Uterus (tissue), 3 donors: ENCODE measurements at regions not wholly inside any gene's neighbourhood (a gene's known extent, or its start where the extent isn't known, plus 50 kb on each side); places are given as distances from the start of the nearest gene placed in this dataset.
A peak's percentile ranks its signal among the peaks of the same experiment; 100 is the strongest.

ENCODE experiments used
- DNase-seq, 2 donors: peaks; one replicate each; pipeline ENCODE4 v3.0.0-alpha.2; 2019 to 2020
- H3K27ac ChIP-seq, 2 donors: fragments of 200-600 bp; sonication (generic); 1 replicate in 1 of 2; 2 replicates in 1 of 2; pipeline ENCODE4 v1.5.1; 2016 to 2018
- H3K27me3 ChIP-seq, 2 donors: fragments of 200-600 bp; sonication (generic); one replicate each; pipeline ENCODE4 v1.5.1; 2018 to 2019; ENCODE audit warnings: control low read depth in 1 of 2
- H3K36me3 ChIP-seq, 2 donors: fragments of 200-600 bp; sonication (generic); one replicate each; pipeline ENCODE4 v1.5.1; 2019; ENCODE audit warnings: control low read depth in 1 of 2
- H3K4me1 ChIP-seq, 2 donors: fragments of 200-600 bp; sonication (generic); one replicate each; pipeline ENCODE4 v1.5.1; 2018 to 2019; ENCODE audit warnings: control low read depth in 1 of 2
- H3K4me3 ChIP-seq, 2 donors: fragments of 200-600 bp; sonication (generic); 1 replicate in 1 of 2; 2 replicates in 1 of 2; pipeline ENCODE4 v1.5.1; 2018 to 2019; ENCODE audit warnings: mild to moderate bottlenecking in 1 of 2
- H3K9me3 ChIP-seq, 2 donors: fragments of 200-600 bp; sonication (generic); one replicate each; pipeline ENCODE4 v1.5.1; 2019; ENCODE audit warnings: control low read depth in 1 of 2
- POLR2A ChIP-seq, 2 donors: fragments of 450-650 bp; IDR thresholded peaks; one replicate each; pipeline ENCODE4 v1.6.1; 2016; ENCODE audit warnings: antibody characterized with exemption in 2 of 2, mild to moderate bottlenecking in 1 of 2, moderate library complexity in 1 of 2
- intact Hi-C: fragments of 100-400 bp; cut with DNase I; formaldehyde crosslinking; loops from one replicate; pipeline ENCODE4 v1.15.1; 2023; ENCODE audit warnings: low total_unique reads
- TF ChIP-seq, protein P1 (sequence below), 4 experiments: fragments of 200-600 bp in 2 of 4; fragments of 450-650 bp in 2 of 4; sonication (generic) in 2 of 4; IDR thresholded peaks; one replicate each; pipeline ENCODE4 v1.5.1; 2016 to 2019; ENCODE audit warnings: antibody characterized with exemption in 4 of 4, mild to moderate bottlenecking in 2 of 4, moderate library complexity in 1 of 4
- donor health status: DM: yes; HTN: yes; CAD: no.

DNA sequence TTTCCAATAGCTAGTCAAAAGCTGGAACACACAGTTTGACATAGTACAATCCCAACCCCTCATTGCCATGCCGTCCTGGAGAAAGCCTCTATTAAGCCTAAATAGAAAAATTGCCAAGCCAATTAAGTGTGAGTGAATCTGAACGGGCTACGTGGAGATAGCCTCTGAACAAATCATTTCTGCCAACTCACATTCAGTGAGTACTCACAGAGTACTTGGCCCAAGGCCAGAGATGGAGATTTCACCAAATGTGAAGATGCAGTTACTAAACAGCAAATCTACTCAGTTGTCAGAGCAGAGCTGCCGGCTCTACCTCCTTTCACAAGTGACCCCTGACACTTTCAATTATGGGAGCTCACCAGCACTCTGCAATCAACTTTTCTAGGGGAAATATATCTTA lies 350.0 kb downstream of the GALC start:
- no peak for TF ChIP-seq POLR2A (IDR thresholded peaks at IDR 0.05)
- intact Hi-C loops: no loop called here
- Histone ChIP-seq H3K4me1 (peaks cover 0 to 4% of the 10 kb centered on the region in 2 donors), H3K9me3 (no peaks in the 10 kb centered on the region), H3K27ac (peak overlapping the region; percentile 25 to 48), H3K27me3 (no peaks in the 10 kb centered on the region), H3K4me3 (no peak overlapping the region), H3K36me3 (no peaks in the 10 kb centered on the region)
- DNase-seq: peak; percentile 59 to 83

DNA sequence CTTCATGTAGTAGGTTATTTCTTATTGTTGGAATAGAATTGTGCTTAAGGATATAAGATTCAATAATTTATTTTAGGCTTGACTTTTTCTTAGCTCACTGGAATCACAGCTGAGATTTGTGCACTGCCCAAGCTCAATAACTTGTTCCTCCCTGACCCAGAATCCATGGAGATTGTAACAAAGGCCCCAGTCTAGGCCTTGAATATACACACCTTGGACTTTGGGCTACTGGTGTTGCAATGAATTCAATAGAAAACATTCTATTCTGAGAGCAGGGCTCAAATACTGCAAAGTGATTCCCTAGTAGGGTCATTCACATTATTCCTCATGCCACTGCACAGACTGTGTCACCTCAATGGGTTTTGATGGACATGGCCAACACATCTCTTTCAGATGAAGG lies 352.4 kb downstream of the GALC start:
- H3K4me3 ChIP-seq: no peak overlapping the region
- no peak for DNase-seq
- intact Hi-C loops: no loop called here
- no peaks in the 10 kb centered on the region for H3K27me3 ChIP-seq
- no peaks in the 10 kb centered on the region for H3K36me3 ChIP-seq
- peaks cover 3 to 4% of the 10 kb centered on the region in 2 donors for H3K4me1 ChIP-seq
- no peak overlapping the region for H3K27ac ChIP-seq
- TF ChIP-seq, protein P1, sequence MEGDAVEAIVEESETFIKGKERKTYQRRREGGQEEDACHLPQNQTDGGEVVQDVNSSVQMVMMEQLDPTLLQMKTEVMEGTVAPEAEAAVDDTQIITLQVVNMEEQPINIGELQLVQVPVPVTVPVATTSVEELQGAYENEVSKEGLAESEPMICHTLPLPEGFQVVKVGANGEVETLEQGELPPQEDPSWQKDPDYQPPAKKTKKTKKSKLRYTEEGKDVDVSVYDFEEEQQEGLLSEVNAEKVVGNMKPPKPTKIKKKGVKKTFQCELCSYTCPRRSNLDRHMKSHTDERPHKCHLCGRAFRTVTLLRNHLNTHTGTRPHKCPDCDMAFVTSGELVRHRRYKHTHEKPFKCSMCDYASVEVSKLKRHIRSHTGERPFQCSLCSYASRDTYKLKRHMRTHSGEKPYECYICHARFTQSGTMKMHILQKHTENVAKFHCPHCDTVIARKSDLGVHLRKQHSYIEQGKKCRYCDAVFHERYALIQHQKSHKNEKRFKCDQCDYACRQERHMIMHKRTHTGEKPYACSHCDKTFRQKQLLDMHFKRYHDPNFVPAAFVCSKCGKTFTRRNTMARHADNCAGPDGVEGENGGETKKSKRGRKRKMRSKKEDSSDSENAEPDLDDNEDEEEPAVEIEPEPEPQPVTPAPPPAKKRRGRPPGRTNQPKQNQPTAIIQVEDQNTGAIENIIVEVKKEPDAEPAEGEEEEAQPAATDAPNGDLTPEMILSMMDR (IDR thresholded peaks at IDR 0.05): no peak
- no peak for TF ChIP-seq POLR2A (IDR thresholded peaks at IDR 0.05)
- no peaks in the 10 kb centered on the region for H3K9me3 ChIP-seq

DNA sequence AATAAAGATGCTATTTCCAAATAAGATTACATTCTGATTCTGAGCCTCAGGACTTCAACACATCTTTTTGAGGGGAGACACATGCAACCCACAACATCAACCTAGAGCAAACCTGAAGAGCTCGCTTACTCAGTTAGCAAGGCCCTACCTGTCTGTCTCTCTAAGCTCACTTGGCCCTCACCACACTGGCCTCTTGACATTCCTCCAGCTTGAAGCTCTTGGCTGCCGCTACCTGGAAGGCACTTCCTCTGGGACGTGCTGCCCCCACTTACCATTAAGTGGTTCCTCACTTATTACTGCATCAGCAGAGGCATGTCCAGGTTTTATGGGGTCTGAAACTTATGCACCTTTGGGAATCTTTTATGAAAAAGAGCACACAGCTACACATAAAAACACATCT lies 354.8 kb downstream of the GALC start:
- Histone ChIP-seq H3K27ac (no peak overlapping the region), H3K9me3 (no peaks in the 10 kb centered on the region), H3K36me3 (no peaks in the 10 kb centered on the region), H3K27me3 (no peaks in the 10 kb centered on the region), H3K4me3 (no peak overlapping the region), H3K4me1 (peaks cover 0 to 3% of the 10 kb centered on the region in 2 donors)
- DNase-seq: no peak
- TF ChIP-seq, protein P1 (IDR thresholded peaks at IDR 0.05): no peak
- no peak for TF ChIP-seq POLR2A (IDR thresholded peaks at IDR 0.05)
- intact Hi-C loops: no loop called here

DNA sequence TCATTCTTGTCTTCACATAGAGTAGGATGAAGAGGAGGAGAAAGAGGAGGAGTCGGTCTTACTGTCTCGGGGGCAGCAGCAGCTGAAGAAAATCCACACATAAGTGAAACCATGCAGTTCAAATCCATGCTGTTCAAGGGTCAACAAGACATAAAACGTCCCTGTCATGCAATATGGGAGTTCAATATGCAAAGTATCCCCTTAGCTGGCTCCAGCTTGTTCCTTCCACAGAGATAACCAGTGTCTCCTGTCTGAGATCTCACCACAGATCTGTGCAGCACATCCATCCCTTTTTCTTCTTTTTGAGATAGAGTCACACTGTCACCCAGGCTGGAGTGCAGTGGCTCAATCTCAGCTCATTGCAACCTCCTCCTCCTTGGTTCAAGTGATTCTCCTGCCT lies 357.5 kb downstream of the GALC start:
- intact Hi-C loops: no loop called here
- no peak overlapping the region for H3K4me3 ChIP-seq
- H3K4me1 ChIP-seq: peaks cover 5 to 8% of the 10 kb centered on the region in 2 donors

DNA sequence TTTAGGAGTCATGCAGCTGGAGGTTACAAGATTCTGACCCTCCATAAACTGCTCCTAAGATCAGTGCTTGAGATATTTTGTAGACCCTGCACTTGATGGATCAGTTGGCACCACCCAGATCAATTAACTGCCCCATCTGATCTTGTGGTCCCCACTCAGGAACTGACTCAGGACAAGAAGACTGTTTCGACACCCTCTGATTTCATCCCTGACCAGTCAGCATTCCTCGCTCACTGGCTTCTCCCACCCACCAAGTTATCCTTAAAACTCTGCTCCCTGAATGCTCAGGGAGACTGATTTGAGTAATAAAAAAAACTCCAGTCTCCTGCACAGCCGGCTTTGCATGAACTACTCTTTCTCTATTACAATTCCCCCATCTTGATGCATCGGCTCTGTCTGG lies 360.2 kb downstream of the GALC start:
- intact Hi-C loops: no loop called here
- H3K4me3 ChIP-seq: no peak overlapping the region
- H3K9me3 ChIP-seq: no peaks in the 10 kb centered on the region
- TF ChIP-seq, protein P1 (IDR thresholded peaks at IDR 0.05): no peak
- no peak for TF ChIP-seq POLR2A (IDR thresholded peaks at IDR 0.05)
- no peak for DNase-seq
- no peak overlapping the region for H3K27ac ChIP-seq
- peaks cover 15 to 25% of the 10 kb centered on the region in 2 donors for H3K4me1 ChIP-seq
- no peaks in the 10 kb centered on the region for H3K27me3 ChIP-seq
- no peaks in the 10 kb centered on the region for H3K36me3 ChIP-seq

More for the DNA sequence above, 357.5 kb downstream of the GALC start:
- H3K27me3 ChIP-seq: no peaks in the 10 kb centered on the region
- H3K27ac ChIP-seq: no peak overlapping the region
- DNase-seq: no peak
- TF ChIP-seq, protein P1 (IDR thresholded peaks at IDR 0.05): no peak
- no peak for TF ChIP-seq POLR2A (IDR thresholded peaks at IDR 0.05)
- no peaks in the 10 kb centered on the region for H3K9me3 ChIP-seq
- H3K36me3 ChIP-seq: no peaks in the 10 kb centered on the region

DNA sequence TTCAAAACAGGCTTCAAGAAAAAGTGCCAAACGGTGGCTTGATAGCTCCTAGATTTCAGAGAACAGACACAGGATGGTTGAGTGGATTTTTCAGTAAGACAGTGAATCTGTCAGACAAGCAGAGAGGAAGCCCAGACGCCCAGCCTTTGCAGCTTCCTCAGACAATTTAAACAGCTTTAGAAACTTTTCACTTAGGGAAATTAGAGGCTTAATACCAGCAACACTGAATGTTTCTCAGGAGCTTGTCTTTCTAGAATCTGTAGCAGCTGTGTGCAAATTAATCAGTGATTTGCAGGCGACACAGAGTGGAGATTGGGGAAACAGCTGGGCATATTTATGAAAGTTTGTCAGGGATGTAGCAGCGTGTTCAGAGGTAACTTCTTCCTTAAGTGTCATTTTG lies 362.1 kb downstream of the GALC start:
- H3K36me3 ChIP-seq: no peaks in the 10 kb centered on the region
- intact Hi-C loops: no loop called here
- peak; percentile 22 to 47 for DNase-seq
- TF ChIP-seq, protein P1 (IDR thresholded peaks at IDR 0.05): no peak
- TF ChIP-seq POLR2A (IDR thresholded peaks at IDR 0.05): no peak
- no peaks in the 10 kb centered on the region for H3K9me3 ChIP-seq
- H3K4me1 ChIP-seq: peaks cover 12 to 31% of the 10 kb centered on the region in 2 donors
- peak overlapping the region; percentile 42 to 72 for H3K27ac ChIP-seq
- no peaks in the 10 kb centered on the region for H3K27me3 ChIP-seq
- no peak overlapping the region for H3K4me3 ChIP-seq
